Esophagus (tissue), 2 donors: ENCODE measurements at regions not wholly inside any gene's neighbourhood (a gene's known extent, or its start where the extent isn't known, plus 50 kb on each side); places are given as distances from the start of the nearest gene placed in this dataset.

ENCODE experiments used
- H3K27ac ChIP-seq, 2 donors: one replicate each; pipeline ENCODE4 v1.5.1; 2013; ENCODE audit warnings: low read depth in 2 of 2, mild to moderate bottlenecking in 2 of 2, inconsistent platforms in 1 of 2, low read length in 1 of 2, moderate library complexity in 1 of 2
- H3K27me3 ChIP-seq, 2 donors: one replicate each; pipeline ENCODE4 v1.6.1; 2013; ENCODE audit warnings: low read length in 2 of 2, control low read depth in 1 of 2, mild to moderate bottlenecking in 1 of 2; ENCODE audit not compliant: insufficient read depth in 2 of 2, control insufficient read depth in 1 of 2
- H3K36me3 ChIP-seq, 2 donors: one replicate each; pipeline ENCODE4 v1.6.1; 2013; ENCODE audit warnings: low read length in 1 of 2; ENCODE audit not compliant: control insufficient read depth in 2 of 2, insufficient read depth in 2 of 2
- H3K4me1 ChIP-seq, 2 donors: one replicate each; pipeline ENCODE4 v1.6.1; 2013; ENCODE audit warnings: low read length in 1 of 2; ENCODE audit not compliant: control insufficient read depth in 2 of 2, insufficient read depth in 2 of 2
- H3K4me3 ChIP-seq, 2 donors: one replicate each; pipeline ENCODE4 v1.5.1; 2013; ENCODE audit warnings: low read length in 2 of 2, mild to moderate bottlenecking in 2 of 2, low read depth in 1 of 2, moderate library complexity in 1 of 2
- H3K9me3 ChIP-seq, 2 donors: one replicate each; pipeline ENCODE4 v1.6.1; 2013; ENCODE audit warnings: mild to moderate bottlenecking in 2 of 2, low read depth in 1 of 2, low read length in 1 of 2, moderate library complexity in 1 of 2; ENCODE audit not compliant: control insufficient read depth in 2 of 2, insufficient read depth in 1 of 2
- whole genome bisulfite sequencing, 2 donors: extraction: QIAGEN DNeasy Blood & Tissue Kit; methylation state at CpG; one replicate each; pipeline ENCODE4 v1.1.7; 2013; 5-methylcytosine and 5-hydroxymethylcytosine counted together
- donor health status: healthy with polysubstance abuse.
- donor health status: Bipolar disorder and iron deficiency.

DNA sequence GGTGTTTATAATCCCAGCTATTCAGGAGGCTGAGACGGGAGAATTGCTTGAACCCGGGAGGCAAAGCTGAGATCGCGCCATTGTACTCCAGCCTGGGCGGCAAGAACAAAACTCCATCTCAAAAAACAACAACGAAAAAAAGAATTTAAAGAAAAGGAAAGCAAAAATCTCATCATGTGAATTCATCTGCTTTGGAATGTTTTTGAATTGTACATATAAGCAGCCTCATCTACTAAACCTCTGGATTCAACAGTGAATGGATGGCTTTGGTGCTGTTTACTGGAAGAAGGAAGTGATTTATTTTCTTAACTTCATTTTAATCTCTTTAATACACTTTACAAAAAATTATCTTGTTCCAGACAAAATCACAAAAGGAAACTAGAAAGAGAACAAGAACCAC is 51.8 kb upstream of the PNRC1 start:
- Histone ChIP-seq H3K9me3 (no peaks in the 10 kb centered on the region), H3K4me3 (no peak overlapping the region), H3K36me3 (no peaks in the 10 kb centered on the region), H3K27me3 (no peaks in the 10 kb centered on the region), H3K27ac (no peak overlapping the region), H3K4me1 (peaks cover 0 to 3% of the 10 kb centered on the region in 2 donors)
- WGBS, 2 donors, result 92 to 94% methylated on average over 6 of the region's 6 CpGs

DNA sequence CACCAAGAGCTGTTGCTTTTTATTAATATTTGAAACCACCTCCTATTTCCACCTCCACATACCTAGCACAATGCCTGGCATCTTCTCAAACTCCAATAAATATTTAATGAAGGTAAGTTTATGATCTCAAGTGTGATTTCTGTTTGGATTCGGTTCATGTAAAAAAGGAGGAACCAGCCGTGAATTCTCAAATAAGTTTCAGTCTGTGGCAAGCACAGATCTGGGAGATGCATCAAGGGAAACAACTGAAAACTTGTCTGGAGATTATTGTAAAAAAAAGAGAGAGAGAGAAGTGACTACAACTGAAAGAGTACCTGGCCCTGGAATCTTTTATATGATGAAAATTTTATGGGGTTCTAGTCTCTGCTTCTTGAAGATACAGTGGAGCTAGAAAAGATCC is 52.8 kb upstream of the PNRC1 start:
- H3K36me3 ChIP-seq, result no peaks in the 10 kb centered on the region
- no peaks in the 10 kb centered on the region for H3K9me3 ChIP-seq
- no peak overlapping the region for H3K4me3 ChIP-seq
- WGBS, 2 donors, result 35 to 48% methylated on average over 2 of the region's 2 CpGs
- H3K27ac ChIP-seq, result no peak overlapping the region
- peaks cover 0 to 3% of the 10 kb centered on the region in 2 donors for H3K4me1 ChIP-seq
- H3K27me3 ChIP-seq, result no peaks in the 10 kb centered on the region

DNA sequence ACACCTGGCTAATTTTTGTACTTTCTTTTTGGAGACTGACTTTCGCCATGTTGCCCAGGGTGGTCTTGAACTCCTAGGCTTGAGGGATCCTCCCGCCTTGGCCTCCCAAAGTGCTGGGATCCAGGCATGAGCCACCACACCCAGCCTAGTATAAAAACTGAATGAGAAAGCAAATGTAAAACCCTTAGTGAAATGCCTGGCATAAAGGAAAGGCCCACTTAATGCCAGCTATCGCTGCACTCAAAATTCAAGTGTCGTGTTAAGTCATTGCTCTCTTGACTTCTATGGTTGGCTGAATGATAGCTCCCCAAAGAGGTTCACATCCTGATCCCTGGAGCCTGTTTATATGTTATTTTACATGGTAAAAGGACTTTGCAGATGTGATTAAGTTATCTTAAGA is 54.4 kb upstream of the PNRC1 start:
- Histone ChIP-seq H3K9me3 (no peaks in the 10 kb centered on the region), H3K36me3 (no peaks in the 10 kb centered on the region), H3K27ac (peak overlapping the region in 1 of 2 donors; percentile 36), H3K27me3 (no peaks in the 10 kb centered on the region), H3K4me3 (no peak overlapping the region), H3K4me1 (peaks cover 5% of the 10 kb centered on the region in 2 donors)
- 94 to 95% methylated on average over 4 of the region's 4 CpGs for WGBS, 2 donors

DNA sequence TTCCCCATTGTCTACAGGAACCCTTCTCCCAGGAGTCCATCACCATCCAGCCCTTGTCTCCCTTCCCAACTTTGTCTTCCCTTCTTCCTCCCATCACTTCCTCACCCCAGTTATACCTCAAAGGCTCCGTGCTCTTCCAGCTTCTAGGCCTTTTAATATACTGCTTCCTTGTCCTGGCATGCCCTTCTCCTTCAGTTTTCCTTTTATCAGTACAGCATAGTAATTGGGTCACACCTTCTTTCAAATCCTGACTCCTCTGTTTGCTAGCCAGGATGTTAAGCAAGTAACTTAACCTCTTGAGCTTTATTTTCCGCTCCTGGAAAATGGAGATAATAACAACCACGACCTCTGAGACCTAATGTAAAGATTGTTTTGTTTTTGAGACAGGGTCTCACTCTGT is 54.9 kb upstream of the PNRC1 start:
- peak overlapping the region; percentile 24 to 56 for H3K27ac ChIP-seq
- H3K9me3 ChIP-seq, result no peaks in the 10 kb centered on the region
- H3K36me3 ChIP-seq, result no peaks in the 10 kb centered on the region
- H3K4me3 ChIP-seq, result no peak overlapping the region
- H3K4me1 ChIP-seq, result peaks cover 5% of the 10 kb centered on the region in 2 donors
- WGBS, 2 donors, result 53 to 56% methylated on average over 3 of the region's 3 CpGs
- H3K27me3 ChIP-seq, result no peaks in the 10 kb centered on the region

GRCh38 chr6:89024456-89024855 is 56.1 kb upstream of the PNRC1 start:
- H3K27me3 ChIP-seq, result no peaks in the 10 kb centered on the region
- H3K9me3 ChIP-seq, result no peaks in the 10 kb centered on the region
- no peak overlapping the region for H3K4me3 ChIP-seq
- H3K4me1 ChIP-seq, result peaks cover 5% of the 10 kb centered on the region in 2 donors
- H3K36me3 ChIP-seq, result no peaks in the 10 kb centered on the region
- peak overlapping the region; percentile 50 to 60 for H3K27ac ChIP-seq
- whole genome bisulfite sequencing, 2 donors, result 51 to 66% methylated on average over 2 of the region's 2 CpGs

- no peaks in the 10 kb centered on the region for H3K27me3 ChIP-seq
- H3K27ac ChIP-seq, result peak overlapping the region; percentile 50 to 60
- WGBS, 2 donors, result 56 to 61% methylated on average over 4 of the region's 4 CpGs
- no peaks in the 10 kb centered on the region for H3K9me3 ChIP-seq
- H3K36me3 ChIP-seq, result no peaks in the 10 kb centered on the region
- no peak overlapping the region for H3K4me3 ChIP-seq
- H3K4me1 ChIP-seq, result peaks cover 5% of the 10 kb centered on the region in 2 donors
These were observed 56.7 kb upstream of the PNRC1 start for GRCh38 chr6:89023591-89024441.

DNA sequence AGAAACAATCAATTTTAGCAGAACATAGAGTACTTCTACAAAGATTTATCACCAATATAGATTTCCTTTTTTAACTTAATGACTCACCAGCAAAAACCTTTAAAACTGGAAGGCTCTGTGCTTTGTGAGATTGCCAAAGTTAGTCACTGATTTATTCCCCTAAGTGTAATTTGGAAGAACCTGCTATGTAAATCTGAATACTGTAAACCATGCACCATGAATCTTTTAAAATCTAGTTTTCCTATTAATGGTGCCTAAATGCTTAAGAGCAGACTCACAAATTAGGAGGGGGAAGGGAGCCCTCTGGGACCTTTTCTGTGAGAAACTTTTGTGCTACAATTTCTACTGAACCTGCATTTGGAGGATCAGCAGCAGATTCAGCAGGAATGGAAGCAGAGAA is 57.8 kb upstream of the PNRC1 start:
- Histone ChIP-seq H3K36me3 (no peaks in the 10 kb centered on the region), H3K4me1 (peaks cover 5% of the 10 kb centered on the region in 2 donors), H3K27me3 (no peaks in the 10 kb centered on the region), H3K4me3 (no peak overlapping the region), H3K27ac (peak overlapping the region; percentile 65 to 77), H3K9me3 (no peaks in the 10 kb centered on the region)

GRCh38 chr6:89021629-89022028 is 58.2 kb upstream of the RNGTT start:
- Histone ChIP-seq H3K9me3 (no peaks in the 10 kb centered on the region), H3K27me3 (no peaks in the 10 kb centered on the region), H3K4me3 (no peak overlapping the region), H3K27ac (peak overlapping the region; percentile 71 to 76), H3K36me3 (no peaks in the 10 kb centered on the region), H3K4me1 (peaks cover 5% of the 10 kb centered on the region in 2 donors)
- WGBS, 2 donors, result 45 to 69% methylated on average over 4 of the region's 4 CpGs

GRCh38 chr6:89015971-89016370 is 52.6 kb upstream of the RNGTT start:
- 94 to 98% methylated on average over 2 of the region's 2 CpGs for WGBS, 2 donors
- Histone ChIP-seq H3K27me3 (no peaks in the 10 kb centered on the region), H3K27ac (no peak overlapping the region), H3K4me3 (no peak overlapping the region), H3K36me3 (no peaks in the 10 kb centered on the region), H3K9me3 (no peaks in the 10 kb centered on the region), H3K4me1 (no peaks in the 10 kb centered on the region)

GRCh38 chr6:89013438-89013837 is 50.0 kb upstream of the RNGTT start:
- Histone ChIP-seq H3K4me1 (no peaks in the 10 kb centered on the region), H3K9me3 (no peaks in the 10 kb centered on the region), H3K27ac (no peak overlapping the region), H3K27me3 (no peaks in the 10 kb centered on the region), H3K36me3 (no peaks in the 10 kb centered on the region), H3K4me3 (no peak overlapping the region)
- WGBS, 2 donors, result 61 to 69% methylated on average over 5 of the region's 5 CpGs
